Panc1 (cell line): ENCODE measurements at regions not wholly inside any gene's neighbourhood (a gene's known extent, or its start where the extent isn't known, plus 50 kb on each side); places are given as distances from the start of the nearest gene placed in this dataset.

Source experiments
- ATAC-seq: fragments of 200-7000 bp; cut with Tn5 transposase; 2 replicates; pipeline ENCODE4 v1.9.1; 2020; ENCODE audit warnings: mild to moderate bottlenecking, moderate library complexity
- BruUV-seq: library from RNA; stranded (reverse); fragments of 400-500 nt; replicated peaks from 2 replicates; lab custom pipeline; 2021; lab: Mats Ljungman, UMichigan
- CTCF ChIA-PET: fragments of 300-600 bp; sonication (Branson Sonifier 250); formaldehyde crosslinking; loops from one replicate; lab custom pipeline; 2022; ENCODE audit warnings: antibody characterized with exemption; lab: Charles Lee
- POLR2A ChIA-PET: fragments of 300-600 bp; sonication (Branson Sonifier 250); formaldehyde crosslinking; loops from one replicate; lab custom pipeline; 2022; ENCODE audit warnings: antibody characterized with exemption; lab: Charles Lee
- DNase-seq: peaks from one replicate; pipeline ENCODE4 v3.0.0-alpha.2; 2010; ENCODE audit warnings: low read depth, low spot score
- H3K27ac ChIP-seq: 2 replicates; pipeline ENCODE4 v1.5.1; 2011; ENCODE audit warnings: mild to moderate bottlenecking, low read length, inconsistent platforms
- H3K27me3 ChIP-seq: fragments of 200-500 bp; sonication (Bioruptor generic); 2 replicates; pipeline ENCODE4 v1.6.0; 2014; ENCODE audit warnings: low read length, inconsistent platforms; ENCODE audit not compliant: control insufficient read depth, insufficient read depth
- H3K36me3 ChIP-seq: fragments of 200-500 bp; sonication (Bioruptor generic); 2 replicates; pipeline ENCODE4 v1.5.1; 2014; ENCODE audit warnings: inconsistent platforms, mild to moderate bottlenecking, low read length, moderate library complexity; ENCODE audit not compliant: control insufficient read depth, insufficient read depth
- H3K4me1 ChIP-seq: 2 replicates; pipeline ENCODE4 v1.5.1; 2011; ENCODE audit warnings: inconsistent platforms, mild to moderate bottlenecking, low read length, moderate library complexity; ENCODE audit not compliant: control insufficient read depth, insufficient read depth
- H3K4me3 ChIP-seq, 2 experiments: 2 replicates each; pipeline ENCODE4 v1.5.1; 2011 to 2012; ENCODE audit warnings: low read depth in 2 of 2, low read length in 2 of 2, mild to moderate bottlenecking in 2 of 2, inconsistent platforms in 1 of 2, moderate library complexity in 1 of 2
- H3K9me3 ChIP-seq: fragments of 200-500 bp; sonication (Bioruptor generic); 2 replicates; pipeline ENCODE4 v1.5.1; 2014; ENCODE audit warnings: low read depth, mild to moderate bottlenecking, inconsistent platforms, low read length, moderate library complexity; ENCODE audit not compliant: control insufficient read depth, insufficient read depth
- POLR2AphosphoS5 ChIP-seq: IDR thresholded peaks from 2 replicates; pipeline ENCODE4 v1.6.1; 2012; ENCODE audit warnings: mild to moderate bottlenecking, low read depth, low read length, moderate library complexity
- SIN3A ChIP-seq: IDR thresholded peaks from 2 replicates; pipeline ENCODE4 v1.6.1; 2012; ENCODE audit warnings: low read depth, mild to moderate bottlenecking, low read length, moderate library complexity, borderline replicate concordance; ENCODE audit not compliant: insufficient read depth
- TCF7L2 ChIP-seq: IDR thresholded peaks from 2 replicates; pipeline ENCODE4 v1.6.1; 2011; ENCODE audit warnings: mild to moderate bottlenecking, low read depth, low read length, inconsistent platforms
- in situ Hi-C: cut with HindIII; loops from 2 replicates; pipeline ENCODE4 v1.10.0; 2016; ENCODE audit warnings: low sequenced_read_pairs, low pct_unique_long_range_greater_than_20kb
- intact Hi-C: fragments of 100-400 bp; cut with micrococcal nuclease; formaldehyde crosslinking; loops from one replicate; pipeline ENCODE4 v1.10.0; 2022; ENCODE audit not compliant: unreplicated experiment
- TF ChIP-seq, protein P1 (sequence below): fragments of 450-650 bp; IDR thresholded peaks from 2 replicates; pipeline ENCODE4 v1.5.1; 2017; ENCODE audit warnings: mild to moderate bottlenecking
- TF ChIP-seq, protein P2 (sequence below), 2 experiments: IDR thresholded peaks; 2 replicates each; pipeline ENCODE4 v1.6.1; 2011 to 2012; ENCODE audit warnings: low read depth in 2 of 2, control low read depth in 1 of 2, low read length in 1 of 2, mild to moderate bottlenecking in 1 of 2, moderate library complexity in 1 of 2; ENCODE audit not compliant: insufficient read depth in 1 of 2

GRCh38 chrX:39930786-39931528 is 166.8 kb downstream of the BCOR start:
- Histone ChIP-seq H3K4me1 (no peaks in the 10 kb centered on the region), H3K9me3 (no peaks in the 10 kb centered on the region), H3K27ac (no peak overlapping the region), H3K36me3 (no peaks in the 10 kb centered on the region), H3K4me3 (no peak overlapping the region), H3K27me3 (no peaks in the 10 kb centered on the region)
- in situ Hi-C loops: no loop called here
- no peak for ATAC-seq
- POLR2A ChIA-PET: no interaction called here
- BruUV-seq: no TSS peak
- no peak for TF ChIP-seq TCF7L2
- no peak for TF ChIP-seq SIN3A
- TF ChIP-seq, protein P1, sequence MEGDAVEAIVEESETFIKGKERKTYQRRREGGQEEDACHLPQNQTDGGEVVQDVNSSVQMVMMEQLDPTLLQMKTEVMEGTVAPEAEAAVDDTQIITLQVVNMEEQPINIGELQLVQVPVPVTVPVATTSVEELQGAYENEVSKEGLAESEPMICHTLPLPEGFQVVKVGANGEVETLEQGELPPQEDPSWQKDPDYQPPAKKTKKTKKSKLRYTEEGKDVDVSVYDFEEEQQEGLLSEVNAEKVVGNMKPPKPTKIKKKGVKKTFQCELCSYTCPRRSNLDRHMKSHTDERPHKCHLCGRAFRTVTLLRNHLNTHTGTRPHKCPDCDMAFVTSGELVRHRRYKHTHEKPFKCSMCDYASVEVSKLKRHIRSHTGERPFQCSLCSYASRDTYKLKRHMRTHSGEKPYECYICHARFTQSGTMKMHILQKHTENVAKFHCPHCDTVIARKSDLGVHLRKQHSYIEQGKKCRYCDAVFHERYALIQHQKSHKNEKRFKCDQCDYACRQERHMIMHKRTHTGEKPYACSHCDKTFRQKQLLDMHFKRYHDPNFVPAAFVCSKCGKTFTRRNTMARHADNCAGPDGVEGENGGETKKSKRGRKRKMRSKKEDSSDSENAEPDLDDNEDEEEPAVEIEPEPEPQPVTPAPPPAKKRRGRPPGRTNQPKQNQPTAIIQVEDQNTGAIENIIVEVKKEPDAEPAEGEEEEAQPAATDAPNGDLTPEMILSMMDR: no peak
- TF ChIP-seq POLR2AphosphoS5: no peak
- TF ChIP-seq, protein P2, sequence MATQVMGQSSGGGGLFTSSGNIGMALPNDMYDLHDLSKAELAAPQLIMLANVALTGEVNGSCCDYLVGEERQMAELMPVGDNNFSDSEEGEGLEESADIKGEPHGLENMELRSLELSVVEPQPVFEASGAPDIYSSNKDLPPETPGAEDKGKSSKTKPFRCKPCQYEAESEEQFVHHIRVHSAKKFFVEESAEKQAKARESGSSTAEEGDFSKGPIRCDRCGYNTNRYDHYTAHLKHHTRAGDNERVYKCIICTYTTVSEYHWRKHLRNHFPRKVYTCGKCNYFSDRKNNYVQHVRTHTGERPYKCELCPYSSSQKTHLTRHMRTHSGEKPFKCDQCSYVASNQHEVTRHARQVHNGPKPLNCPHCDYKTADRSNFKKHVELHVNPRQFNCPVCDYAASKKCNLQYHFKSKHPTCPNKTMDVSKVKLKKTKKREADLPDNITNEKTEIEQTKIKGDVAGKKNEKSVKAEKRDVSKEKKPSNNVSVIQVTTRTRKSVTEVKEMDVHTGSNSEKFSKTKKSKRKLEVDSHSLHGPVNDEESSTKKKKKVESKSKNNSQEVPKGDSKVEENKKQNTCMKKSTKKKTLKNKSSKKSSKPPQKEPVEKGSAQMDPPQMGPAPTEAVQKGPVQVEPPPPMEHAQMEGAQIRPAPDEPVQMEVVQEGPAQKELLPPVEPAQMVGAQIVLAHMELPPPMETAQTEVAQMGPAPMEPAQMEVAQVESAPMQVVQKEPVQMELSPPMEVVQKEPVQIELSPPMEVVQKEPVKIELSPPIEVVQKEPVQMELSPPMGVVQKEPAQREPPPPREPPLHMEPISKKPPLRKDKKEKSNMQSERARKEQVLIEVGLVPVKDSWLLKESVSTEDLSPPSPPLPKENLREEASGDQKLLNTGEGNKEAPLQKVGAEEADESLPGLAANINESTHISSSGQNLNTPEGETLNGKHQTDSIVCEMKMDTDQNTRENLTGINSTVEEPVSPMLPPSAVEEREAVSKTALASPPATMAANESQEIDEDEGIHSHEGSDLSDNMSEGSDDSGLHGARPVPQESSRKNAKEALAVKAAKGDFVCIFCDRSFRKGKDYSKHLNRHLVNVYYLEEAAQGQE (IDR thresholded peaks at IDR 0.05; ENCODE audit: insufficient read depth in 1 of 2, low read depth in 2 of 2, low read length in 1 of 2): no peak
- no peak for DNase-seq
- CTCF ChIA-PET: no interaction called here
- intact Hi-C loops: no loop called here

- Histone ChIP-seq H3K27me3 (no peaks in the 10 kb centered on the region), H3K4me1 (no peaks in the 10 kb centered on the region), H3K27ac (no peak overlapping the region), H3K36me3 (no peaks in the 10 kb centered on the region), H3K9me3 (no peaks in the 10 kb centered on the region), H3K4me3 (no peak overlapping the region)
- in situ Hi-C loops: no loop called here
- intact Hi-C loops: no loop called here
- ChIA-PET POLR2A (no interaction called here), CTCF (no interaction called here)
- no peak for DNase-seq
- ATAC-seq: no peak
- TF ChIP-seq TCF7L2: no peak
- TF ChIP-seq POLR2AphosphoS5: no peak
- no peak for TF ChIP-seq SIN3A
- no TSS peak for BruUV-seq
Observed at GRCh38 chrX:39931529-39932282, 166.1 kb downstream of the BCOR start.
